H1 (cell line): ENCODE measurements at regions not wholly inside any gene's neighbourhood (a gene's known extent, or its start where the extent isn't known, plus 50 kb on each side); places are given as distances from the start of the nearest gene placed in this dataset.

ENCODE experiments used
- HDAC6 ChIP-seq: IDR thresholded peaks from one replicate; pipeline ENCODE4 v1.7.1; 2012; ENCODE audit warnings: low read depth, mild to moderate bottlenecking, inconsistent platforms, low read length, moderate library complexity
- MAFK ChIP-seq: IDR thresholded peaks from 2 replicates; pipeline ENCODE4 v1.6.1; 2012; ENCODE audit warnings: low read depth, mild to moderate bottlenecking, improper control_type of control experiment, low read length
- YY1 ChIP-seq: IDR thresholded peaks from 2 replicates; pipeline ENCODE4 v1.6.1; 2011; ENCODE audit warnings: low read depth, mild to moderate bottlenecking, low read length

DNA sequence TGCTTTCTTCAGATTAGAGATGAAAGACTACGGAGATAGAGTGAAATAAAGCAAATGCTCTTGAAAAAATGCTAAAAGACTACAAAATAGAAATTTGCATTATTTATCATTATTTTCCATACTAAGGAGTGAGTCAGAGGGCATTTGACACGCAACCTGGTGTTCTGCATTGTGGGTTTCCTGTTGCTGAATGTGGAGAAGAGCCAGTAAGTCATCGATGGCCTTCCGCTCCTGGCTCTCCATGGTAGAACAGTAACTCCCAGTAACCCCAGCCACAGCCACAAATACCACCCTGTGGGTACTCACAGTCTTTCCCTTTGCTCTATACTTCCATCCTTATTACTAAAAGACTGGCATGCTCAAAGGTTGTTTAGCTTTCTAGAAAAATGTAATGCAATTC is 61.5 kb downstream of the CGGBP1 start (continued):
- TF ChIP-seq HDAC6 (no peak), MAFK (no peak), YY1 (no peak)
